ENCODE measurements at regions not wholly inside any gene's neighbourhood (a gene's known extent, or its start where the extent isn't known, plus 50 kb on each side); places are given as distances from the start of the nearest gene placed in this dataset.

DNA sequence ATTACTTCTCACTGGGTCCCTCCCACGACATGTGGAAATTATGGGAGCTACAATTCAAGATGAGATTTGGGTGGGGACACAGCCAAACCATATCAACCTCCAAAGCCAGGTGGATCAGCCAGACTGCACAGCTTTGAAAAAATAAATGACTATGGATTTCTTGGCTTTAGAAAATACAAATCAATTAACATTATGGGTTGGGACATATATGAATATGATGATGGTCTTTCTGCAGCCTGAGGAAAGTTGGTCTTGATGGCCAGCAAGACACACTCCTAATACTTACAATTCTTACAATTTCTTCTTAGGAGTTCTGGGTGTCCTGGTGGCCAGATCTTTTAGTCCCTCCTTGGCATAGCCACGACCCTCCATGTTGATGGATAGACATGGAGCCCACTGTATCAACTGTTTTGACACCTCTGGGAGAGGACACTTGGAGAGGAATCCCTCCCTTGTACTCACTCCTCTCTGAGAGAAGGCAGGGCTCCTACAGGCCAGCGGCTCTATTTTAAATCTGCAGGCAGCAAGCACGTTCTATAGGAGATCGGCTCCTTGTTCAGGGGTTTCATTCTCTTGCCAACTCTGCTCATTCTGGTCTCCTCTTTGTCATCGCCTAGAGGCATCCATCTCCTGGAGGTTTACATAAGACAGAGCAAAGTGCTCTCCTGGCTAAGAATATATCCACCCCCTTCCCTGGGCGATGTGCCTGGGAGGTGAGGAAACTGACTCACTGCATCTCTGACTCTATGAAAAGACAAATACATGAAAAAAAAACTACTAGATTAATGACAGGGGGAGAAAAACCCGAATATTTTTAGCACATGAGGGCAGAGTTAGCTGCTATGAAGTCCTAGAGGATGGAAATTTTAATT, 145.9 kb downstream of the CARTPT start (continued):
- TF ChIP-seq ZNF576 (CRISPR knock-in tag; IDR thresholded peaks at IDR 0.05) (no peak), TEAD3 (CRISPR knock-in tag; optimal IDR thresholded peaks at IDR 0.05; ENCODE audit: borderline replicate concordance) (no peak)
- TF ChIP-seq, protein P1, sequence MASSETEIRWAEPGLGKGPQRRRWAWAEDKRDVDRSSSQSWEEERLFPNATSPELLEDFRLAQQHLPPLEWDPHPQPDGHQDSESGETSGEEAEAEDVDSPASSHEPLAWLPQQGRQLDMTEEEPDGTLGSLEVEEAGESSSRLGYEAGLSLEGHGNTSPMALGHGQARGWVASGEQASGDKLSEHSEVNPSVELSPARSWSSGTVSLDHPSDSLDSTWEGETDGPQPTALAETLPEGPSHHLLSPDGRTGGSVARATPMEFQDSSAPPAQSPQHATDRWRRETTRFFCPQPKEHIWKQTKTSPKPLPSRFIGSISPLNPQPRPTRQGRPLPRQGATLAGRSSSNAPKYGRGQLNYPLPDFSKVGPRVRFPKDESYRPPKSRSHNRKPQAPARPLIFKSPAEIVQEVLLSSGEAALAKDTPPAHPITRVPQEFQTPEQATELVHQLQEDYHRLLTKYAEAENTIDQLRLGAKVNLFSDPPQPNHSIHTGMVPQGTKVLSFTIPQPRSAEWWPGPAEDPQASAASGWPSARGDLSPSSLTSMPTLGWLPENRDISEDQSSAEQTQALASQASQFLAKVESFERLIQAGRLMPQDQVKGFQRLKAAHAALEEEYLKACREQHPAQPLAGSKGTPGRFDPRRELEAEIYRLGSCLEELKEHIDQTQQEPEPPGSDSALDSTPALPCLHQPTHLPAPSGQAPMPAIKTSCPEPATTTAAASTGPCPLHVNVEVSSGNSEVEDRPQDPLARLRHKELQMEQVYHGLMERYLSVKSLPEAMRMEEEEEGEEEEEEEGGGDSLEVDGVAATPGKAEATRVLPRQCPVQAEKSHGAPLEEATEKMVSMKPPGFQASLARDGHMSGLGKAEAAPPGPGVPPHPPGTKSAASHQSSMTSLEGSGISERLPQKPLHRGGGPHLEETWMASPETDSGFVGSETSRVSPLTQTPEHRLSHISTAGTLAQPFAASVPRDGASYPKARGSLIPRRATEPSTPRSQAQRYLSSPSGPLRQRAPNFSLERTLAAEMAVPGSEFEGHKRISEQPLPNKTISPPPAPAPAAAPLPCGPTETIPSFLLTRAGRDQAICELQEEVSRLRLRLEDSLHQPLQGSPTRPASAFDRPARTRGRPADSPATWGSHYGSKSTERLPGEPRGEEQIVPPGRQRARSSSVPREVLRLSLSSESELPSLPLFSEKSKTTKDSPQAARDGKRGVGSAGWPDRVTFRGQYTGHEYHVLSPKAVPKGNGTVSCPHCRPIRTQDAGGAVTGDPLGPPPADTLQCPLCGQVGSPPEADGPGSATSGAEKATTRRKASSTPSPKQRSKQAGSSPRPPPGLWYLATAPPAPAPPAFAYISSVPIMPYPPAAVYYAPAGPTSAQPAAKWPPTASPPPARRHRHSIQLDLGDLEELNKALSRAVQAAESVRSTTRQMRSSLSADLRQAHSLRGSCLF (CRISPR knock-in tag; IDR thresholded peaks at IDR 0.05; ENCODE audit: borderline replicate concordance): no peak

DNA sequence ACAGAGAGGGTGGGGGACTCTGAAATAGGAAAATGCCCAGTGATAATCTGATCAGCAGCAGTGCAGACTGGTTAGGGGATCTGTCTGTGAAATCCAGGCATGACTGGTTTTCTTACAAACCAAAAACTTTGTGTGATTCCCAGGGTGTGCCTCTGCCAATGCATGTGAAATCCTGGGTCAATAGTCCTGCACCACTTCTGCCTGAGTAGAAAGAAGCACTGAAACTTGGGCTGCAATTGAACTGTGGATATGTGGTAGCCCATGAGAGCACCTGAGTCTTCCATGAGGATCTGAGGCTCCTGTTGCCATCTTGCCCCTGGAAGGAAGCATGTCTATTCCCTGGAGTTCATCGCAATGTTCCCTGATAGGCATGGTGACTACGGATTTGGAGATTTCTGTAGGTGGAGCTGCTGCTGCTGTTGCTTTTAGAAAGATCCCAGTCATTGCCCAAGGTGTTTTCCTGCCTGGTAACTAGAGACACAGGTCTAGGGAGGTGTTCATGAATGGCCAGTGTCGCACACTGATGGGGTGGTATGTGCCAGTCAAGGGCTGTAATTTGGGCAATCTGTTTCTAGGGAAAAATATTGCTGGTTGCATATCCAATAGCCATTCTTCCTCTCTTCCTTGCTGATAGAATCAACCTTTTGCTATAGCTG, 146.7 kb downstream of the CARTPT start:
- Histone ChIP-seq H3K27ac (ENCODE audit: extremely low read length, insufficient read depth, low read length) (no peak overlapping the region), H3K9ac (ENCODE audit: insufficient read depth, low read depth, low read length) (no peak overlapping the region), H3K4me3 (replicated peaks in 1 of 3; ENCODE audit: insufficient read depth in 1 of 3, low read depth in 2 of 3, low read length in 3 of 3) (no peak overlapping the region), H3K9me3 (ENCODE audit: low read length) (no peaks in the 10 kb centered on the region), H3K79me2 (ENCODE audit: insufficient read depth, low read length) (no peaks in the 10 kb centered on the region), H4K20me1 (ENCODE audit: insufficient read depth, low read length) (no peaks in the 10 kb centered on the region), H3K27me3 (ENCODE audit: control insufficient read depth in 1 of 2, insufficient read depth in 2 of 2, low read length in 2 of 2) (no peaks in the 10 kb centered on the region), H2AFZ (ENCODE audit: low read length) (no peak overlapping the region), H3K36me3 (replicated peaks in 1 of 2; ENCODE audit: control insufficient read depth in 1 of 2, insufficient read depth in 2 of 2, low read length in 2 of 2) (no peaks in the 10 kb centered on the region), H3K4me2 (ENCODE audit: low read depth, low read length) (no peak overlapping the region), H3K4me1 (ENCODE audit: insufficient read depth, low read length) (no peaks in the 10 kb centered on the region)
- TF ChIP-seq SALL2 (CRISPR knock-in tag; IDR thresholded peaks at IDR 0.05): no peak
- peak; percentile 69 for TF ChIP-seq RFX5 (IDR thresholded peaks at IDR 0.05; ENCODE audit: low read depth, low read length)
- TF ChIP-seq IRF1 (CRISPR knock-in tag; IDR thresholded peaks at IDR 0.05; ENCODE audit: low read depth): no peak
- TF ChIP-seq ZNF121 (CRISPR knock-in tag; IDR thresholded peaks at IDR 0.05): no peak
- no peak for TF ChIP-seq YEATS4 (CRISPR knock-in tag; IDR thresholded peaks at IDR 0.05; ENCODE audit: borderline replicate concordance)
- TF ChIP-seq PHF5A (CRISPR knock-in tag; IDR thresholded peaks at IDR 0.05; ENCODE audit: low read depth, unreplicated experiment): no peak
- TF ChIP-seq MBD4 (IDR thresholded peaks at IDR 0.05; ENCODE audit: borderline replicate concordance, low read length): no peak
- TF ChIP-seq, protein P2, sequence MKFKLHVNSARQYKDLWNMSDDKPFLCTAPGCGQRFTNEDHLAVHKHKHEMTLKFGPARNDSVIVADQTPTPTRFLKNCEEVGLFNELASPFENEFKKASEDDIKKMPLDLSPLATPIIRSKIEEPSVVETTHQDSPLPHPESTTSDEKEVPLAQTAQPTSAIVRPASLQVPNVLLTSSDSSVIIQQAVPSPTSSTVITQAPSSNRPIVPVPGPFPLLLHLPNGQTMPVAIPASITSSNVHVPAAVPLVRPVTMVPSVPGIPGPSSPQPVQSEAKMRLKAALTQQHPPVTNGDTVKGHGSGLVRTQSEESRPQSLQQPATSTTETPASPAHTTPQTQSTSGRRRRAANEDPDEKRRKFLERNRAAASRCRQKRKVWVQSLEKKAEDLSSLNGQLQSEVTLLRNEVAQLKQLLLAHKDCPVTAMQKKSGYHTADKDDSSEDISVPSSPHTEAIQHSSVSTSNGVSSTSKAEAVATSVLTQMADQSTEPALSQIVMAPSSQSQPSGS (CRISPR knock-in tag; IDR thresholded peaks at IDR 0.05): no peak
- no peak for TF ChIP-seq REPIN1 (CRISPR knock-in tag; IDR thresholded peaks at IDR 0.05; ENCODE audit: borderline replicate concordance, low read depth)
- 55% methylated on average over 1 of the region's 3 CpGs for WGBS (ENCODE audit: low lambda C conversion rate)
- BruUV-seq (replicated peaks): no TSS peak
- in situ Hi-C loops (cut with HindIII; ENCODE audit: extremely low pct_ligation_motif_present, low pct_unique_long_range_greater_than_20kb) (no loop called here), intact Hi-C loops (cut with micrococcal nuclease; ENCODE audit: unreplicated experiment) (no loop called here)
- POLR2A ChIA-PET: no interaction called here
- DNase-seq (ENCODE audit: low spot score): no peak
- no peak for FAIRE-seq
- no peak for ATAC-seq
- CTCF ChIA-PET (ENCODE audit: low intra/inter-chr PET ratio, low total read pairs): no interaction called here
